Trophoblast cell (in vitro differentiated cells and primary cell): ENCODE measurements at regions not wholly inside any gene's neighbourhood (a gene's known extent, or its start where the extent isn't known, plus 50 kb on each side); places are given as distances from the start of the nearest gene placed in this dataset.

Experiments used
- DNase-seq, 2 donors: peaks; one replicate each; pipeline ENCODE4 v3.0.0-alpha.2; 2016
- H2AFZ ChIP-seq: 2 replicates; pipeline ENCODE4 v1.6.1; 2013; ENCODE audit warnings: low read length, moderate library complexity, mild to moderate bottlenecking; ENCODE audit not compliant: insufficient read depth, poor library complexity
- H2AK5ac ChIP-seq: 2 replicates; pipeline ENCODE4 v1.6.1; 2013; ENCODE audit warnings: mild to moderate bottlenecking, low read length
- H2BK120ac ChIP-seq: 2 replicates; pipeline ENCODE4 v1.6.1; 2013; ENCODE audit warnings: low read length, mild to moderate bottlenecking, moderate library complexity; ENCODE audit not compliant: insufficient read depth, poor library complexity
- H2BK12ac ChIP-seq: 2 replicates; pipeline ENCODE4 v1.6.1; 2013; ENCODE audit warnings: mild to moderate bottlenecking, low read length, moderate library complexity
- H2BK5ac ChIP-seq: 2 replicates; pipeline ENCODE4 v1.6.1; 2013; ENCODE audit warnings: low read length, low read depth, moderate library complexity, mild to moderate bottlenecking; ENCODE audit not compliant: poor library complexity
- H3K14ac ChIP-seq: 2 replicates; pipeline ENCODE4 v1.6.1; 2013; ENCODE audit warnings: mild to moderate bottlenecking, low read length
- H3K18ac ChIP-seq: 2 replicates; pipeline ENCODE4 v1.6.1; 2013; ENCODE audit warnings: mild to moderate bottlenecking, low read length
- H3K23ac ChIP-seq: 2 replicates; pipeline ENCODE4 v1.6.1; 2013; ENCODE audit warnings: low read length
- H3K27ac ChIP-seq: 2 replicates; pipeline ENCODE4 v1.5.1; 2013; ENCODE audit warnings: low read depth, mild to moderate bottlenecking, inconsistent platforms, low read length, moderate library complexity
- H3K27me3 ChIP-seq: 2 replicates; pipeline ENCODE4 v1.6.1; 2013; ENCODE audit warnings: inconsistent platforms, mild to moderate bottlenecking, low read length, moderate library complexity; ENCODE audit not compliant: insufficient read depth
- H3K36me3 ChIP-seq, 2 experiments: 1 replicate in 1 of 2; 2 replicates in 1 of 2; pipeline ENCODE4 v1.6.1; 2013; ENCODE audit warnings: low read length in 2 of 2, mild to moderate bottlenecking in 2 of 2, moderate library complexity in 1 of 2; ENCODE audit not compliant: insufficient read depth in 2 of 2, control insufficient read depth in 1 of 2
- H3K4ac ChIP-seq: 2 replicates; pipeline ENCODE4 v1.6.1; 2013; ENCODE audit warnings: low read depth, mild to moderate bottlenecking, low read length, moderate library complexity
- H3K4me1 ChIP-seq, 2 experiments: 1 replicate in 1 of 2; 2 replicates in 1 of 2; pipeline ENCODE4 v1.6.1; 2013; ENCODE audit warnings: low read length in 2 of 2, mild to moderate bottlenecking in 2 of 2, moderate library complexity in 1 of 2; ENCODE audit not compliant: insufficient read depth in 2 of 2, control insufficient read depth in 1 of 2
- H3K4me2 ChIP-seq: 2 replicates; pipeline ENCODE4 v1.6.1; 2013; ENCODE audit warnings: inconsistent platforms, mild to moderate bottlenecking, low read length, moderate library complexity
- H3K4me3 ChIP-seq: 2 replicates; pipeline ENCODE4 v1.5.1; 2013; ENCODE audit warnings: mild to moderate bottlenecking, low read depth, low read length, inconsistent platforms
- H3K79me1 ChIP-seq: one replicate; pipeline ENCODE4 v1.6.1; 2013; ENCODE audit warnings: low read length
- H3K79me2 ChIP-seq: 2 replicates; pipeline ENCODE4 v1.6.1; 2013; ENCODE audit warnings: low read length, mild to moderate bottlenecking; ENCODE audit not compliant: control insufficient read depth, insufficient read depth, poor library complexity
- H3K9ac ChIP-seq: 2 replicates; pipeline ENCODE4 v1.6.1; 2013; ENCODE audit warnings: mild to moderate bottlenecking, low read length
- H3K9me3 ChIP-seq: 2 replicates; pipeline ENCODE4 v1.6.1; 2013; ENCODE audit warnings: low read depth, mild to moderate bottlenecking, control low read depth, inconsistent platforms, low read length; ENCODE audit not compliant: insufficient read depth
- H4K12ac ChIP-seq: 2 replicates; pipeline ENCODE4 v1.6.1; 2013; ENCODE audit warnings: low read depth, mild to moderate bottlenecking, low read length, moderate library complexity
- H4K8ac ChIP-seq: 2 replicates; pipeline ENCODE4 v1.6.1; 2013; ENCODE audit warnings: low read depth, mild to moderate bottlenecking, low read length, moderate library complexity
- H4K91ac ChIP-seq: one replicate; pipeline ENCODE4 v1.6.1; 2013; ENCODE audit warnings: low read depth, mild to moderate bottlenecking, low read length, moderate library complexity
- WGBS: extraction: QIAGEN DNeasy Blood & Tissue Kit; methylation state at CpG from one replicate; pipeline ENCODE4 v1.1.7; 2013; ENCODE audit warnings: missing lambda C conversion rate; ENCODE audit not compliant: insufficient read length, insufficient coverage; ENCODE audit errors: extremely low coverage; 5-methylcytosine and 5-hydroxymethylcytosine counted together

- no peak overlapping the region for H3K4ac ChIP-seq
- peaks cover 3% of the 10 kb centered on the region for H3K9me3 ChIP-seq
- H3K14ac ChIP-seq, result no peak overlapping the region
- no peaks in the 10 kb centered on the region for H3K4me1 ChIP-seq
- no peak overlapping the region for H2BK120ac ChIP-seq
- H3K4me3 ChIP-seq, result no peak overlapping the region
- no peak overlapping the region for H4K8ac ChIP-seq
- no peaks in the 10 kb centered on the region for H3K79me2 ChIP-seq
- DNase-seq, result peak; percentile 22 to 79
- H3K27me3 ChIP-seq, result peaks cover 28% of the 10 kb centered on the region
- H3K9ac ChIP-seq, result no peak overlapping the region
- H3K23ac ChIP-seq, result no peak overlapping the region
- no peaks in the 10 kb centered on the region for H3K36me3 ChIP-seq
- no peaks in the 10 kb centered on the region for H3K79me1 ChIP-seq
- no peak overlapping the region for H3K4me2 ChIP-seq
- no peak overlapping the region for H2BK12ac ChIP-seq
- no peak overlapping the region for H3K27ac ChIP-seq
- no peak overlapping the region for H2AFZ ChIP-seq
- no CpG with 5 or more reads among the region's 54 CpGs for WGBS
- no peak overlapping the region for H4K12ac ChIP-seq
- H2AK5ac ChIP-seq, result no peak overlapping the region
- no peak overlapping the region for H3K18ac ChIP-seq
- no peak overlapping the region for H4K91ac ChIP-seq
- H2BK5ac ChIP-seq, result no peak overlapping the region
Observed at GRCh38 chr10:100670828-100671479, 74.4 kb upstream of the PAX2 start.

- H2BK120ac ChIP-seq, result no peak overlapping the region
- H4K91ac ChIP-seq, result no peak overlapping the region
- H3K9ac ChIP-seq, result no peak overlapping the region
- no peaks in the 10 kb centered on the region for H3K79me2 ChIP-seq
- H2BK5ac ChIP-seq, result no peak overlapping the region
- H3K79me1 ChIP-seq, result no peaks in the 10 kb centered on the region
- no peak overlapping the region for H3K4me3 ChIP-seq
- H4K12ac ChIP-seq, result no peak overlapping the region
- WGBS, result no CpG with 5 or more reads among the region's 3 CpGs
- H2AK5ac ChIP-seq, result no peak overlapping the region
- H3K4me1 ChIP-seq, result no peaks in the 10 kb centered on the region
- no peak overlapping the region for H3K18ac ChIP-seq
- no peak for DNase-seq
- H3K27me3 ChIP-seq, result peaks cover 28% of the 10 kb centered on the region
- no peak overlapping the region for H4K8ac ChIP-seq
- no peaks in the 10 kb centered on the region for H3K36me3 ChIP-seq
- H2BK12ac ChIP-seq, result no peak overlapping the region
- no peak overlapping the region for H2AFZ ChIP-seq
- H3K14ac ChIP-seq, result no peak overlapping the region
- H3K4me2 ChIP-seq, result no peak overlapping the region
- peaks cover 3% of the 10 kb centered on the region for H3K9me3 ChIP-seq
- no peak overlapping the region for H3K27ac ChIP-seq
- H3K4ac ChIP-seq, result no peak overlapping the region
- H3K23ac ChIP-seq, result no peak overlapping the region
Observed at GRCh38 chr10:100672199-100672598, 73.2 kb upstream of the PAX2 start.

- no peak overlapping the region for H4K91ac ChIP-seq
- no peak overlapping the region for H3K23ac ChIP-seq
- H3K79me1 ChIP-seq, result no peaks in the 10 kb centered on the region
- peaks cover 11% of the 10 kb centered on the region for H3K27me3 ChIP-seq
- no peak overlapping the region for H4K12ac ChIP-seq
- H3K9ac ChIP-seq, result no peak overlapping the region
- no peak overlapping the region for H4K8ac ChIP-seq
- H3K79me2 ChIP-seq, result no peaks in the 10 kb centered on the region
- H2BK5ac ChIP-seq, result no peak overlapping the region
- H3K36me3 ChIP-seq, result no peaks in the 10 kb centered on the region
- H2AK5ac ChIP-seq, result no peak overlapping the region
- H3K9me3 ChIP-seq, result peaks cover under 1% of the 10 kb centered on the region
- DNase-seq, result no peak
- no peak overlapping the region for H3K4me3 ChIP-seq
- no peak overlapping the region for H3K4me2 ChIP-seq
- H2BK120ac ChIP-seq, result no peak overlapping the region
- no peak overlapping the region for H3K27ac ChIP-seq
- no peak overlapping the region for H3K18ac ChIP-seq
- WGBS, result 100% methylated on average over 1 of the region's 6 CpGs
- H3K4ac ChIP-seq, result no peak overlapping the region
- H2AFZ ChIP-seq, result no peak overlapping the region
- no peak overlapping the region for H2BK12ac ChIP-seq
- H3K14ac ChIP-seq, result no peak overlapping the region
- H3K4me1 ChIP-seq, result no peaks in the 10 kb centered on the region
Observed at GRCh38 chr10:100677290-100677945, 68.0 kb upstream of the PAX2 start.

- H3K23ac ChIP-seq, result no peak overlapping the region
- H2AFZ ChIP-seq, result no peak overlapping the region
- no peak overlapping the region for H2BK12ac ChIP-seq
- H3K4me1 ChIP-seq, result no peaks in the 10 kb centered on the region
- WGBS, result no CpG with 5 or more reads among the region's 3 CpGs
- H2BK120ac ChIP-seq, result no peak overlapping the region
- H4K12ac ChIP-seq, result no peak overlapping the region
- no peak overlapping the region for H3K18ac ChIP-seq
- H3K9ac ChIP-seq, result no peak overlapping the region
- H4K8ac ChIP-seq, result no peak overlapping the region
- H2AK5ac ChIP-seq, result no peak overlapping the region
- no peak overlapping the region for H3K4me2 ChIP-seq
- H3K4me3 ChIP-seq, result no peak overlapping the region
- H3K4ac ChIP-seq, result no peak overlapping the region
- H3K79me2 ChIP-seq, result no peaks in the 10 kb centered on the region
- H3K27me3 ChIP-seq, result peaks cover 25% of the 10 kb centered on the region
- no peak overlapping the region for H2BK5ac ChIP-seq
- H3K27ac ChIP-seq, result no peak overlapping the region
- H3K36me3 ChIP-seq, result no peaks in the 10 kb centered on the region
- no peak overlapping the region for H3K14ac ChIP-seq
- H3K79me1 ChIP-seq, result no peaks in the 10 kb centered on the region
- DNase-seq, result no peak
- H4K91ac ChIP-seq, result no peak overlapping the region
- H3K9me3 ChIP-seq, result peaks cover 2% of the 10 kb centered on the region
Observed at GRCh38 chr10:100679327-100679726, 66.1 kb upstream of the PAX2 start.
